Mesenchymal stem cell (in vitro differentiated cells and primary cell): ENCODE measurements at regions not wholly inside any gene's neighbourhood (a gene's known extent, or its start where the extent isn't known, plus 50 kb on each side); places are given as distances from the start of the nearest gene placed in this dataset.

Experiments used
- DNase-seq: peaks from one replicate; pipeline ENCODE4 v3.0.0-alpha.2; 2013
- H2AFZ ChIP-seq: one replicate; pipeline ENCODE4 v1.6.1; 2013; ENCODE audit warnings: low read depth, mild to moderate bottlenecking, control low read depth, inconsistent platforms, low read length, moderate library complexity
- H2AK5ac ChIP-seq: 2 replicates; pipeline ENCODE4 v1.6.1; 2013; ENCODE audit warnings: low read length, moderate library complexity, mild to moderate bottlenecking, inconsistent platforms; ENCODE audit not compliant: severe bottlenecking
- H2BK120ac ChIP-seq: one replicate; pipeline ENCODE4 v1.6.1; 2013; ENCODE audit warnings: low read depth, mild to moderate bottlenecking, inconsistent platforms, low read length, moderate library complexity
- H2BK12ac ChIP-seq, 2 experiments: one replicate each; pipeline ENCODE4 v1.6.1; 2013; ENCODE audit warnings: inconsistent platforms in 2 of 2, low read length in 2 of 2, mild to moderate bottlenecking in 2 of 2, moderate library complexity in 2 of 2, control low read depth in 1 of 2
- H2BK15ac ChIP-seq: one replicate; pipeline ENCODE4 v1.6.1; 2013; ENCODE audit warnings: mild to moderate bottlenecking, low read depth, inconsistent platforms; ENCODE audit not compliant: poor library complexity, severe bottlenecking
- H2BK5ac ChIP-seq: 2 replicates; pipeline ENCODE4 v1.6.1; 2013; ENCODE audit warnings: low read depth, mild to moderate bottlenecking, low read length, control low read depth, inconsistent platforms; ENCODE audit not compliant: poor library complexity, severe bottlenecking
- H3K14ac ChIP-seq, 2 experiments: one replicate each; pipeline ENCODE4 v1.6.1; 2013; ENCODE audit warnings: inconsistent platforms in 2 of 2, low read length in 2 of 2, control low read depth in 1 of 2, mild to moderate bottlenecking in 1 of 2, moderate library complexity in 1 of 2
- H3K18ac ChIP-seq, 2 experiments: one replicate each; pipeline ENCODE4 v1.6.1; 2013; ENCODE audit warnings: inconsistent platforms in 2 of 2, low read length in 2 of 2, control low read depth in 1 of 2, low read depth in 1 of 2, mild to moderate bottlenecking in 1 of 2
- H3K23ac ChIP-seq, 2 experiments: one replicate each; pipeline ENCODE4 v1.6.1; 2013; ENCODE audit warnings: inconsistent platforms in 2 of 2, low read length in 2 of 2, mild to moderate bottlenecking in 2 of 2, moderate library complexity in 2 of 2, control low read depth in 1 of 2
- H3K27ac ChIP-seq: 2 replicates; pipeline ENCODE4 v1.5.1; 2013; ENCODE audit warnings: mild to moderate bottlenecking, moderate library complexity, low read length, control low read depth, inconsistent platforms; ENCODE audit not compliant: poor library complexity, severe bottlenecking
- H3K27me3 ChIP-seq, 2 experiments: 2 replicates each; pipeline versions ENCODE4 v1.6.1 to v1.7.0; 2013; ENCODE audit warnings: low read length in 2 of 2, mild to moderate bottlenecking in 2 of 2, moderate library complexity in 2 of 2, control low read depth in 1 of 2, inconsistent platforms in 1 of 2; ENCODE audit not compliant: control insufficient read depth in 1 of 2, insufficient read depth in 1 of 2
- H3K36me3 ChIP-seq, 2 experiments: 2 replicates each; pipeline versions ENCODE4 v1.6.1 to v1.7.0; 2013; ENCODE audit warnings: low read length in 2 of 2, control low read depth in 1 of 2, inconsistent platforms in 1 of 2, low read depth in 1 of 2, mild to moderate bottlenecking in 1 of 2; ENCODE audit not compliant: insufficient read depth in 2 of 2, control insufficient read depth in 1 of 2
- H3K4ac ChIP-seq, 2 experiments: one replicate each; pipeline ENCODE4 v1.6.1; 2013; ENCODE audit warnings: inconsistent platforms in 2 of 2, low read length in 2 of 2, mild to moderate bottlenecking in 2 of 2, moderate library complexity in 2 of 2, control low read depth in 1 of 2, low read depth in 1 of 2
- H3K4me1 ChIP-seq: 2 replicates; pipeline ENCODE4 v1.6.1; 2013; ENCODE audit warnings: low read depth, low read length, control low read depth; ENCODE audit not compliant: control insufficient read depth, insufficient read depth
- H3K4me2 ChIP-seq: 2 replicates; pipeline ENCODE4 v1.6.1; 2013; ENCODE audit warnings: low read length, mild to moderate bottlenecking, inconsistent platforms; ENCODE audit not compliant: poor library complexity, severe bottlenecking
- H3K4me3 ChIP-seq, 2 experiments: 2 replicates each; pipeline versions ENCODE4 v1.5.1 to v1.7.0; 2013; ENCODE audit warnings: low read length in 2 of 2, mild to moderate bottlenecking in 2 of 2, control low read depth in 1 of 2, low read depth in 1 of 2; ENCODE audit not compliant: insufficient read depth in 1 of 2
- H3K79me1 ChIP-seq: replicated peaks from 2 replicates; pipeline ENCODE4 v1.6.1; 2013; ENCODE audit warnings: mild to moderate bottlenecking, control low read depth, low read length, inconsistent platforms; ENCODE audit not compliant: poor library complexity, severe bottlenecking
- H3K9ac ChIP-seq: 2 replicates; pipeline ENCODE4 v1.7.0; 2013; ENCODE audit warnings: mild to moderate bottlenecking, low read length, moderate library complexity
- H3K9me3 ChIP-seq: 2 replicates; pipeline ENCODE4 v1.7.0; 2013; ENCODE audit warnings: mild to moderate bottlenecking, low read length; ENCODE audit not compliant: control insufficient read depth
- H4K8ac ChIP-seq: one replicate; pipeline ENCODE4 v1.6.1; 2013; ENCODE audit warnings: inconsistent platforms, mild to moderate bottlenecking, low read length, moderate library complexity
- H4K91ac ChIP-seq: one replicate; pipeline ENCODE4 v1.6.1; 2013; ENCODE audit warnings: mild to moderate bottlenecking, low read length, inconsistent platforms
- WGBS: methylation state at CpG from one replicate; pipeline ENCODE4 v1.1.7; 2013; ENCODE audit warnings: mixed read lengths; 5-methylcytosine and 5-hydroxymethylcytosine counted together

- Histone ChIP-seq H3K9ac (peak overlapping the region; percentile 36), H3K4me1 (no peaks in the 10 kb centered on the region), H2BK5ac (no peak overlapping the region), H2AK5ac (no peak overlapping the region), H3K4ac (no peak overlapping the region), H3K79me1 (no peaks in the 10 kb centered on the region), H3K27ac (no peak overlapping the region), H3K27me3 (no peaks in the 10 kb centered on the region), H3K36me3 (no peaks in the 10 kb centered on the region), H3K9me3 (no peaks in the 10 kb centered on the region), H3K4me3 (no peak overlapping the region), H3K18ac (no peak overlapping the region), H3K23ac (no peak overlapping the region), H2AFZ (no peak overlapping the region), H4K8ac (no peak overlapping the region), H4K91ac (no peak overlapping the region), H2BK120ac (no peak overlapping the region), H3K14ac (no peak overlapping the region), H3K4me2 (no peak overlapping the region), H2BK12ac (no peak overlapping the region), H2BK15ac (no peak overlapping the region)
- WGBS: no CpG with 5 or more reads among the region's 2 CpGs
- peak; percentile 65 for DNase-seq
Measured at GRCh38 chr7:82542665-82543064, 99.1 kb upstream of the CACNA2D1 start.

- H3K9ac ChIP-seq: no peak overlapping the region
- H3K27ac ChIP-seq: no peak overlapping the region
- no peaks in the 10 kb centered on the region for H3K36me3 ChIP-seq
- no peak overlapping the region for H3K4ac ChIP-seq
- no peak for DNase-seq
- H2AFZ ChIP-seq: no peak overlapping the region
- 100% methylated on average over 1 of the region's 6 CpGs for WGBS
- no peak overlapping the region for H2BK15ac ChIP-seq
- no peak overlapping the region for H3K23ac ChIP-seq
- no peaks in the 10 kb centered on the region for H3K27me3 ChIP-seq
- no peak overlapping the region for H3K18ac ChIP-seq
- H3K4me2 ChIP-seq: no peak overlapping the region
- no peaks in the 10 kb centered on the region for H3K79me1 ChIP-seq
- H3K9me3 ChIP-seq: peaks cover 3% of the 10 kb centered on the region
- no peak overlapping the region for H3K4me3 ChIP-seq
- no peak overlapping the region for H2BK5ac ChIP-seq
- H4K8ac ChIP-seq: no peak overlapping the region
- no peak overlapping the region for H2BK12ac ChIP-seq
- no peak overlapping the region for H2BK120ac ChIP-seq
- no peak overlapping the region for H2AK5ac ChIP-seq
- H4K91ac ChIP-seq: no peak overlapping the region
- no peak overlapping the region for H3K14ac ChIP-seq
- H3K4me1 ChIP-seq: no peaks in the 10 kb centered on the region
Measured at GRCh38 chr7:82539969-82540368, 96.4 kb upstream of the CACNA2D1 start.

- Histone ChIP-seq H3K9ac (no peak overlapping the region), H2BK12ac (no peak overlapping the region), H3K4ac (no peak overlapping the region), H3K14ac (no peak overlapping the region), H3K4me3 (no peak overlapping the region), H3K27ac (no peak overlapping the region), H2AK5ac (no peak overlapping the region), H3K4me1 (no peaks in the 10 kb centered on the region), H2BK5ac (no peak overlapping the region), H2BK120ac (no peak overlapping the region), H3K79me1 (no peaks in the 10 kb centered on the region), H3K27me3 (no peaks in the 10 kb centered on the region), H2AFZ (no peak overlapping the region), H4K91ac (no peak overlapping the region), H3K9me3 (peaks cover 3% of the 10 kb centered on the region), H3K4me2 (peak overlapping the region; percentile 9), H3K18ac (no peak overlapping the region), H3K23ac (no peak overlapping the region), H2BK15ac (no peak overlapping the region), H4K8ac (no peak overlapping the region), H3K36me3 (no peaks in the 10 kb centered on the region)
- 100% methylated on average over 1 of the region's 1 CpG for WGBS
- peak; percentile 17 for DNase-seq
Measured at GRCh38 chr7:82534684-82535083, 91.1 kb upstream of the CACNA2D1 start.

GRCh38 chr7:82530361-82530760 is 86.8 kb upstream of the CACNA2D1 start:
- Histone ChIP-seq H3K9me3 (no peaks in the 10 kb centered on the region), H3K4ac (no peak overlapping the region), H3K14ac (no peak overlapping the region), H4K91ac (no peak overlapping the region), H3K4me1 (no peaks in the 10 kb centered on the region), H3K23ac (no peak overlapping the region), H3K27ac (no peak overlapping the region), H2AK5ac (no peak overlapping the region), H3K4me3 (no peak overlapping the region), H3K4me2 (no peak overlapping the region), H2AFZ (no peak overlapping the region), H2BK15ac (no peak overlapping the region), H4K8ac (no peak overlapping the region), H3K18ac (no peak overlapping the region), H2BK120ac (no peak overlapping the region), H3K36me3 (no peaks in the 10 kb centered on the region), H3K79me1 (no peaks in the 10 kb centered on the region), H3K9ac (no peak overlapping the region), H2BK5ac (no peak overlapping the region), H2BK12ac (no peak overlapping the region), H3K27me3 (no peaks in the 10 kb centered on the region)
- DNase-seq: peak; percentile 47
- 67% methylated on average over 5 of the region's 5 CpGs for WGBS
